ENCODE measurements at regions not wholly inside any gene's neighbourhood (a gene's known extent, or its start where the extent isn't known, plus 50 kb on each side); places are given as distances from the start of the nearest gene placed in this dataset.

GRCh38 chr9:105146677-105147076 is 97.8 kb upstream of the SLC44A1 start:
- no peak for TF ChIP-seq REST (tag by site-specific recombination; IDR thresholded peaks at IDR 0.05)
- no peak for TF ChIP-seq CTCF (tag by site-specific recombination; IDR thresholded peaks at IDR 0.05)
